ENCODE measurements at regions not wholly inside any gene's neighbourhood (a gene's known extent, or its start where the extent isn't known, plus 50 kb on each side); places are given as distances from the start of the nearest gene placed in this dataset.

GRCh38 chr2:203603456-203604389 is 68.6 kb upstream of the RAPH1 start:
- no peaks in the 10 kb centered on the region for H3K27me3 ChIP-seq (ENCODE audit: insufficient read depth, poor library complexity, severe bottlenecking)

GRCh38 chr2:203605302-203605701 is 70.2 kb upstream of the RAPH1 start:
- ATAC-seq (ENCODE audit: low read depth) (no peak), DNase-seq (ENCODE audit: low spot score) (no peak)
- Histone ChIP-seq H3K4me3 (ENCODE audit: severe bottlenecking) (no peak overlapping the region), H3K9me3 (ENCODE audit: severe bottlenecking) (no peaks in the 10 kb centered on the region), H3K36me3 (ENCODE audit: low read depth) (no peaks in the 10 kb centered on the region), H3K4me1 (ENCODE audit: insufficient read depth, poor library complexity, severe bottlenecking) (no peaks in the 10 kb centered on the region), H3K27ac (ENCODE audit: poor library complexity, severe bottlenecking) (no peak overlapping the region), H3K27me3 (ENCODE audit: insufficient read depth, poor library complexity, severe bottlenecking) (no peaks in the 10 kb centered on the region)
- no peak for TF ChIP-seq CTCF (IDR thresholded peaks at IDR 0.05; ENCODE audit: poor library complexity, severe bottlenecking)

More at GRCh38 chr2:203603456-203604389, 68.6 kb upstream of the RAPH1 start:
- no peak overlapping the region for H3K4me3 ChIP-seq (ENCODE audit: severe bottlenecking)
- ATAC-seq (ENCODE audit: low read depth) (no peak), DNase-seq (ENCODE audit: low spot score) (no peak)
- H3K36me3 ChIP-seq (ENCODE audit: low read depth) = no peaks in the 10 kb centered on the region
- no peak overlapping the region for H3K27ac ChIP-seq (ENCODE audit: poor library complexity, severe bottlenecking)
- H3K4me1 ChIP-seq (ENCODE audit: insufficient read depth, poor library complexity, severe bottlenecking) = no peaks in the 10 kb centered on the region
- no peaks in the 10 kb centered on the region for H3K9me3 ChIP-seq (ENCODE audit: severe bottlenecking)
- TF ChIP-seq CTCF (IDR thresholded peaks at IDR 0.05; ENCODE audit: poor library complexity, severe bottlenecking) = no peak

- DNase-seq (ENCODE audit: low spot score) (no peak), ATAC-seq (ENCODE audit: low read depth) (no peak)
- H3K27me3 ChIP-seq (ENCODE audit: insufficient read depth, poor library complexity, severe bottlenecking) = no peaks in the 10 kb centered on the region
- no peaks in the 10 kb centered on the region for H3K4me1 ChIP-seq (ENCODE audit: insufficient read depth, poor library complexity, severe bottlenecking)
- no peaks in the 10 kb centered on the region for H3K36me3 ChIP-seq (ENCODE audit: low read depth)
- TF ChIP-seq CTCF (IDR thresholded peaks at IDR 0.05; ENCODE audit: poor library complexity, severe bottlenecking) = no peak
- no peak overlapping the region for H3K27ac ChIP-seq (ENCODE audit: poor library complexity, severe bottlenecking)
- H3K9me3 ChIP-seq (ENCODE audit: severe bottlenecking) = no peaks in the 10 kb centered on the region
- H3K4me3 ChIP-seq (ENCODE audit: severe bottlenecking) = no peak overlapping the region
Measured at GRCh38 chr2:203606051-203606450, 71.0 kb upstream of the RAPH1 start.

- no peaks in the 10 kb centered on the region for H3K4me1 ChIP-seq (ENCODE audit: insufficient read depth, poor library complexity, severe bottlenecking)
- H3K27me3 ChIP-seq (ENCODE audit: insufficient read depth, poor library complexity, severe bottlenecking) = no peaks in the 10 kb centered on the region
- ATAC-seq (ENCODE audit: low read depth) = no peak
Measured at GRCh38 chr2:203610558-203610957, 75.5 kb upstream of the RAPH1 start.

More at GRCh38 chr2:203610558-203610957, 75.5 kb upstream of the RAPH1 start:
- no peaks in the 10 kb centered on the region for H3K36me3 ChIP-seq (ENCODE audit: low read depth)
- DNase-seq (ENCODE audit: low spot score) = no peak
- no peak overlapping the region for H3K4me3 ChIP-seq (ENCODE audit: severe bottlenecking)
- no peak for TF ChIP-seq CTCF (IDR thresholded peaks at IDR 0.05; ENCODE audit: poor library complexity, severe bottlenecking)
- H3K9me3 ChIP-seq (ENCODE audit: severe bottlenecking) = no peaks in the 10 kb centered on the region
- no peak overlapping the region for H3K27ac ChIP-seq (ENCODE audit: poor library complexity, severe bottlenecking)

All from RWPE2 (cell line).